Mesendoderm (in vitro differentiated cells): ENCODE measurements at regions not wholly inside any gene's neighbourhood (a gene's known extent, or its start where the extent isn't known, plus 50 kb on each side); places are given as distances from the start of the nearest gene placed in this dataset.

ENCODE experiments used
- DNase-seq: peaks from one replicate; pipeline ENCODE4 v3.0.0; 2013
- H2AK5ac ChIP-seq: 2 replicates; pipeline ENCODE4 v1.6.1; 2013; ENCODE audit warnings: low read length, inconsistent platforms
- H2BK120ac ChIP-seq: 2 replicates; pipeline ENCODE4 v1.6.1; 2013; ENCODE audit warnings: low read depth, mild to moderate bottlenecking, low read length, moderate library complexity, mixed read lengths
- H2BK15ac ChIP-seq: replicated peaks from 2 replicates; pipeline ENCODE4 v1.6.1; 2013; ENCODE audit warnings: low read depth, mild to moderate bottlenecking, moderate library complexity
- H2BK5ac ChIP-seq: 2 replicates; pipeline ENCODE4 v1.6.1; 2013; ENCODE audit warnings: low read length, inconsistent platforms
- H3K18ac ChIP-seq: 2 replicates; pipeline ENCODE4 v1.6.1; 2013; ENCODE audit warnings: mild to moderate bottlenecking, low read length, mixed read lengths
- H3K23ac ChIP-seq: one replicate; pipeline ENCODE4 v1.6.1; 2013; ENCODE audit warnings: low read length
- H3K27ac ChIP-seq: 2 replicates; pipeline ENCODE4 v1.5.1; 2013; ENCODE audit warnings: low read depth, mild to moderate bottlenecking, inconsistent platforms, low read length, moderate library complexity
- H3K27me3 ChIP-seq: 2 replicates; pipeline ENCODE4 v1.6.1; 2013; ENCODE audit warnings: low read length, control low read depth, mild to moderate bottlenecking, inconsistent platforms; ENCODE audit not compliant: insufficient read depth, poor library complexity
- H3K36me3 ChIP-seq: 2 replicates; pipeline ENCODE4 v1.6.1; 2013; ENCODE audit warnings: low read length, inconsistent platforms; ENCODE audit not compliant: control insufficient read depth, insufficient read depth
- H3K4ac ChIP-seq: one replicate; pipeline ENCODE4 v1.6.1; 2013; ENCODE audit warnings: low read depth, mild to moderate bottlenecking, low read length, moderate library complexity
- H3K4me1 ChIP-seq: 2 replicates; pipeline ENCODE4 v1.6.1; 2013; ENCODE audit warnings: low read depth, low read length, inconsistent platforms; ENCODE audit not compliant: control insufficient read depth
- H3K4me2 ChIP-seq: 2 replicates; pipeline ENCODE4 v1.6.1; 2013; ENCODE audit warnings: low read length
- H3K4me3 ChIP-seq: 2 replicates; pipeline ENCODE4 v1.5.1; 2013; ENCODE audit warnings: mild to moderate bottlenecking, low read length
- H3K56ac ChIP-seq: one replicate; pipeline ENCODE4 v1.6.1; 2013; ENCODE audit warnings: low read length
- H3K79me1 ChIP-seq: 2 replicates; pipeline ENCODE4 v1.6.1; 2013; ENCODE audit warnings: low read length, inconsistent platforms
- H3K79me2 ChIP-seq: 2 replicates; pipeline ENCODE4 v1.6.1; 2013; ENCODE audit warnings: mild to moderate bottlenecking, low read length; ENCODE audit not compliant: control insufficient read depth, insufficient read depth
- H3K9ac ChIP-seq: 2 replicates; pipeline ENCODE4 v1.6.1; 2013; ENCODE audit warnings: low read length, inconsistent platforms
- H4K5ac ChIP-seq: one replicate; pipeline ENCODE4 v1.6.1; 2013; ENCODE audit warnings: low read length
- H4K8ac ChIP-seq: one replicate; pipeline ENCODE4 v1.6.1; 2013; ENCODE audit warnings: low read depth, mild to moderate bottlenecking, control low read depth, low read length, moderate library complexity
- WGBS: extraction: QIAGEN DNeasy Blood & Tissue Kit; methylation state at CpG from one replicate; pipeline ENCODE4 v1.1.7; 2013; ENCODE audit warnings: low lambda C conversion rate, missing lambda C conversion rate; ENCODE audit not compliant: insufficient coverage; ENCODE audit errors: extremely low coverage; 5-methylcytosine and 5-hydroxymethylcytosine counted together

DNA sequence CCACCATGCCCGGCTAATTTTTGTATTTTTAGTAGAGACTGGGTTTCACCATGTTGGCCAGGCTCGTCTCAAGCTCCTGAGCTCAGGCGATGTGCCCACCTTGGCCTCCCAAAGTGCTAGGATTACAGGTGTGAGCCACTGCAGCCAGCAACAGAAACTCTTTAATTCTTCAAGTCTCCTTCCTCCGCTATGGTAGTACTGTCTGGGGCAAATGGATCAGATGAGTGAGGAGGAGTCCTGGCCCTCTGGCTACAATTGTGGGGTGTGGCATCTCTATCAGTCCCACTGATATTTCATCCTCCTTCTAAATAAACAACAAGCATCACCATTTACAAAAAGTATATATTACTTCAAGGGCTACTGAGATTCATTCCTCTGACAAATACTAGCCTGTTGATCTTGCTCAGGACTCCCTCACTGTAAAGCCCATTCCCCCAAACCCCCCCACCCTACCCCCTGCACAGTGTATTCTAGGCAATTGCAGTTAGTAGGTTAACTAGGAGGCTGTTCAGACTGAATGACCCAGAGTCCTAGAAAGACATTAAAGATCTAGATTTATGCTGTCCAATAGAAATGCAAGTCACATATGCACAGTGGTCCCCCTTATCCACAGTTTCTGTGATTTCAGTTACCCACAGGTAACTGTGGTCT, 71.2 kb upstream of the STAM2 start:
- Histone ChIP-seq H3K56ac (no peak overlapping the region), H4K5ac (no peak overlapping the region), H3K23ac (no peak overlapping the region), H3K79me2 (no peaks in the 10 kb centered on the region), H3K4me1 (peaks cover 2% of the 10 kb centered on the region), H3K4me3 (no peak overlapping the region), H2BK120ac (no peak overlapping the region), H3K36me3 (no peaks in the 10 kb centered on the region), H3K27me3 (no peaks in the 10 kb centered on the region), H4K8ac (no peak overlapping the region), H2BK5ac (no peak overlapping the region), H3K79me1 (no peaks in the 10 kb centered on the region), H3K18ac (no peak overlapping the region), H2AK5ac (no peak overlapping the region), H3K27ac (no peak overlapping the region), H3K4ac (no peak overlapping the region), H3K4me2 (no peak overlapping the region), H2BK15ac (no peak overlapping the region), H3K9ac (no peak overlapping the region)
- DNase-seq, result no peak
- no CpG with 5 or more reads among the region's 4 CpGs for WGBS

DNA sequence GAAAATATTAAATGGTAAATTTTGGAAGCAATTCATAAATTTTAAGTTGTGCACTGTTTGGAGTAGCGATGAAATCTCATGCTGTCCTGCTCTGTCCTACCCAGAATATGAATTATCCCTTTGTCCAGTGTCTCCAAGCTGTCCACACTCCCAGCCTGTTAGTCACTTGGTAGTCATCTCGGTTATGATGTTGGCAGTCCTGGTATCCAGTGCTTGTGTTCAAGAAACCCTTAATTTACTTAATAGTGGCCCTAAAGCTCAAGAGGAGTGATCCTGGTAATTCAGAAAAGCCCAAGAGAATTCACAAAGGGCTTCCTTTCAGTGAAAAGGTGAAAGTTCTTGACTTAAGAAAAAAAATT, 71.8 kb upstream of the STAM2 start:
- Histone ChIP-seq H3K27ac (no peak overlapping the region), H3K4me3 (no peak overlapping the region), H4K8ac (no peak overlapping the region), H3K18ac (no peak overlapping the region), H4K5ac (no peak overlapping the region), H3K27me3 (no peaks in the 10 kb centered on the region), H2BK5ac (no peak overlapping the region), H3K23ac (no peak overlapping the region), H2AK5ac (no peak overlapping the region), H3K4ac (no peak overlapping the region), H3K4me2 (no peak overlapping the region), H2BK120ac (no peak overlapping the region), H3K36me3 (no peaks in the 10 kb centered on the region), H3K4me1 (peaks cover 2% of the 10 kb centered on the region), H3K9ac (no peak overlapping the region), H3K79me1 (no peaks in the 10 kb centered on the region), H3K79me2 (no peaks in the 10 kb centered on the region), H3K56ac (no peak overlapping the region), H2BK15ac (no peak overlapping the region)
- DNase-seq, result no peak
- no CpG with 5 or more reads among the region's 2 CpGs for WGBS

DNA sequence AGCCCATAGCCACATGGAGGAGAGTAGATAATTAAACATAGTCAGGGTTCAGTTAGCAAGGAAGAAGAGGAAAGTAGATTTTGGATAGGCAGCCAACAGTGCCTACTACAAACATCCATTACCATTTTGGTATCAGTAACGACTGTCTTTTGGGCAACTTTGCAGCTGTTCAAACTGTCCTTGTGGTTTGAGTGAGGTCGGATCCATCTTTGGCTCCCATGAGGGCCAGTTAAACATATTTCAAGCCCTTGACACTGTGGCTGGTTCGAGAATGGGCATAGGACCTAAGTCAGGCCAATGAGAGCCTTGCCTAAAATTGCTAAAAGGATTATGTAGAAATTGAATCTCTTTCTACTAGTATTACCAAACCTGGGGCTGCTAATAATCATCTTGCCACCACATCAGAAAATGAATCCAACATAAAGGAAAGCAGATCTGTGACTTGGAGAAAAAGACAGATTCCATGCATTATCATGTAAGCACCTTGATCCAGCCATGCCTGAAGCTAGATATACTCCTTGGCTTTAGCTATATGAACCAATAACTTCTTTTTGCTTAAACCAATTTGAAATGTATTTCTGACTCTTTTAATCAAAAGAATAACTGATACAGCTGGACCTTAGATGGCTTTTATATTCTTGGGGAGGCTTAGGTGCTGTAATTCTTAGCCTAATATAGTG, 75.0 kb upstream of the STAM2 start:
- H3K27me3 ChIP-seq, result no peaks in the 10 kb centered on the region
- no peak overlapping the region for H3K4me3 ChIP-seq
- H3K56ac ChIP-seq, result no peak overlapping the region
- no peak overlapping the region for H3K27ac ChIP-seq
- H2BK5ac ChIP-seq, result no peak overlapping the region
- H2BK15ac ChIP-seq, result no peak overlapping the region
- no CpG with 5 or more reads among the region's 3 CpGs for WGBS
- H3K4ac ChIP-seq, result no peak overlapping the region
- H3K79me2 ChIP-seq, result no peaks in the 10 kb centered on the region
- no peak overlapping the region for H2AK5ac ChIP-seq
- no peak for DNase-seq
- no peak overlapping the region for H4K5ac ChIP-seq
- no peaks in the 10 kb centered on the region for H3K36me3 ChIP-seq
- H3K23ac ChIP-seq, result no peak overlapping the region
- H3K4me2 ChIP-seq, result no peak overlapping the region
- no peaks in the 10 kb centered on the region for H3K79me1 ChIP-seq
- H3K4me1 ChIP-seq, result no peaks in the 10 kb centered on the region
- H3K18ac ChIP-seq, result no peak overlapping the region
- H3K9ac ChIP-seq, result no peak overlapping the region
- no peak overlapping the region for H4K8ac ChIP-seq
- H2BK120ac ChIP-seq, result no peak overlapping the region

DNA sequence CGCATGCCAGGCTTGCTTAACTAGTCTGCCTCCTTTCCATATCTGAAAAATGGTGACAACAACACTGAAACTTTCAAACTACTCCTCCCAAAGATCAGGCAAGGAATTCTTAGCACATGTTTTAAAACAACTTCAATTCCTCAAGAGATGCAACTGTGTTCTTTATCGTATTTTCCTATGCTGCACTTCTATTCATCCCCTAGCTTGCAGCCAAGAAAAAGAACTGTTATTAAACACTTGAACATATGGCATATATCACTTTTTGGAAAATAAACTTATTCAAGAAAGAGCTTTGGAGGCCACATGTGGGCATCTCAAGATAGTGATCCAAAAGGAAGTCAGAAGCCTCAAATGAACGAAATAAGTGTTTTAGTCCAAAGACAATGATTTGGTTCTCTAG, 75.6 kb upstream of the STAM2 start:
- H2BK15ac ChIP-seq, result no peak overlapping the region
- no peaks in the 10 kb centered on the region for H3K79me1 ChIP-seq
- H4K8ac ChIP-seq, result no peak overlapping the region
- H3K36me3 ChIP-seq, result no peaks in the 10 kb centered on the region
- H3K4me3 ChIP-seq, result no peak overlapping the region
- no peak overlapping the region for H4K5ac ChIP-seq
- H3K4me2 ChIP-seq, result no peak overlapping the region
- H3K23ac ChIP-seq, result no peak overlapping the region
- no peak overlapping the region for H3K56ac ChIP-seq
- H3K27ac ChIP-seq, result no peak overlapping the region
- no peak overlapping the region for H2AK5ac ChIP-seq
- no CpG with 5 or more reads among the region's 3 CpGs for WGBS
- no peak overlapping the region for H2BK120ac ChIP-seq
- H3K9ac ChIP-seq, result no peak overlapping the region
- no peaks in the 10 kb centered on the region for H3K4me1 ChIP-seq
- H2BK5ac ChIP-seq, result no peak overlapping the region
- no peak overlapping the region for H3K4ac ChIP-seq
- H3K18ac ChIP-seq, result no peak overlapping the region
- H3K79me2 ChIP-seq, result no peaks in the 10 kb centered on the region
- H3K27me3 ChIP-seq, result no peaks in the 10 kb centered on the region
- no peak for DNase-seq

DNA sequence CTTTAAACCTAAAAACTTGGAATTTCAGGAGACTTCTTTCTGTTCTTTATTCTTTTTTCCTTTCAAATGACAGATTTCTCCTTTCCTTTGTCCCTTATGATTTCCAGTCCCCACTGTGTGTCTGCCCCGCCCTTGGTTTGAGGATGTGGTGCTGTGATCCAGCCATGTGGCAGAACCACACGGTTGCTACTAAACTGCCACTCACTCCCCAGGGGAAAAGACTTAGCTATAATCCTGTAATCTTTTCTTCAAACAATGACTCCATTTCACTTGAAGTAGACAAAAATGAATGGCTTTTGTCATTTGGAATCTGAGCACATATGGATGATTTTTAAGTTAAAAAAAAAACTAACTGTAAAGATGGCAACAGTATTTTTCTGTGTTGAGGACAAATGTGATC, 76.2 kb upstream of the STAM2 start:
- H2BK5ac ChIP-seq, result no peak overlapping the region
- H3K36me3 ChIP-seq, result no peaks in the 10 kb centered on the region
- H2BK120ac ChIP-seq, result no peak overlapping the region
- no peak overlapping the region for H3K4me3 ChIP-seq
- no peak overlapping the region for H2BK15ac ChIP-seq
- H3K4ac ChIP-seq, result no peak overlapping the region
- no peak overlapping the region for H4K5ac ChIP-seq
- H4K8ac ChIP-seq, result no peak overlapping the region
- DNase-seq, result no peak
- no CpG with 5 or more reads among the region's 2 CpGs for WGBS
- no peaks in the 10 kb centered on the region for H3K79me1 ChIP-seq
- no peak overlapping the region for H3K23ac ChIP-seq
- H3K18ac ChIP-seq, result no peak overlapping the region
- no peak overlapping the region for H2AK5ac ChIP-seq
- H3K27me3 ChIP-seq, result no peaks in the 10 kb centered on the region
- H3K4me2 ChIP-seq, result no peak overlapping the region
- no peak overlapping the region for H3K27ac ChIP-seq
- no peaks in the 10 kb centered on the region for H3K4me1 ChIP-seq
- H3K56ac ChIP-seq, result no peak overlapping the region
- H3K9ac ChIP-seq, result no peak overlapping the region
- H3K79me2 ChIP-seq, result no peaks in the 10 kb centered on the region

DNA sequence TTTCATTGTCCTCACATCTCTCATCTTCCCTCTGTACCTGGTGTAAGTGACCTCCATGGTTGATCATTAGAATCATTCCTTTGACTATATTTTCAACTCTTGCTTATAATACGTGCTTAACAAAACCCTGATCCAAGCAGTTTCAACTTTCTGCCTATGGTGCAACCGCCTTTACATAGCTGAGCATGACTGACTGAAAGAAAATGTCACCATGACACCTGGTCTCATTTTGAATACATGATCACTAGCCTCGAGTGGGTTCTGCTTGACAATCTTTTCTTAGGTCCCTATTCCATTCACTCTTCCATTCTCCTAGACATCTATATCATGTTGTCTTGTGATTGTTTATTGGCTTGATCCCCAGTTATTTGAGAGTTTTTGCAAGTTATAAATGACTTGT, 78.9 kb upstream of the STAM2 start:
- no peaks in the 10 kb centered on the region for H3K36me3 ChIP-seq
- no peak overlapping the region for H4K8ac ChIP-seq
- no peak overlapping the region for H4K5ac ChIP-seq
- no peak for DNase-seq
- H2AK5ac ChIP-seq, result no peak overlapping the region
- H3K4ac ChIP-seq, result no peak overlapping the region
- no peak overlapping the region for H3K9ac ChIP-seq
- no peak overlapping the region for H3K4me2 ChIP-seq
- H3K79me2 ChIP-seq, result no peaks in the 10 kb centered on the region
- H3K27ac ChIP-seq, result no peak overlapping the region
- H3K18ac ChIP-seq, result no peak overlapping the region
- no peak overlapping the region for H3K23ac ChIP-seq
- H3K27me3 ChIP-seq, result no peaks in the 10 kb centered on the region
- no peak overlapping the region for H2BK5ac ChIP-seq
- H2BK15ac ChIP-seq, result no peak overlapping the region
- no peaks in the 10 kb centered on the region for H3K79me1 ChIP-seq
- no peaks in the 10 kb centered on the region for H3K4me1 ChIP-seq
- no peak overlapping the region for H3K4me3 ChIP-seq
- no peak overlapping the region for H3K56ac ChIP-seq
- no CpG with 5 or more reads among the region's 3 CpGs for WGBS
- H2BK120ac ChIP-seq, result no peak overlapping the region
